ENCODE measurements at regions not wholly inside any gene's neighbourhood (a gene's known extent, or its start where the extent isn't known, plus 50 kb on each side); places are given as distances from the start of the nearest gene placed in this dataset.

- Histone ChIP-seq H3K36me3 (ENCODE audit: insufficient read depth, low read length, poor library complexity, severe bottlenecking) (no peaks in the 10 kb centered on the region), H3K9me3 (ENCODE audit: low read depth, low read length, poor library complexity, severe bottlenecking) (no peaks in the 10 kb centered on the region), H3K27ac (ENCODE audit: low read depth, low read length, poor library complexity, severe bottlenecking) (no peak overlapping the region), H3K4me1 (ENCODE audit: insufficient read depth, low read length, poor library complexity, severe bottlenecking) (no peaks in the 10 kb centered on the region), H3K4me3 (ENCODE audit: low read depth, low read length, poor library complexity, severe bottlenecking) (no peak overlapping the region), H3K27me3 (replicated peaks; ENCODE audit: insufficient read depth, low read depth, low read length, poor library complexity) (no peaks in the 10 kb centered on the region)
- POLR2A ChIA-PET (ENCODE audit: low non-redundant PET), result no interaction called here
- intact Hi-C loops (cut with micrococcal nuclease; ENCODE audit: unreplicated experiment), result no loop called here
- CTCF ChIA-PET, result interaction anchor here (0.6 to 0.7 kb wide), 2 partner anchors 401 to 735 kb away, joined by 3 read pairs; no protein-coding TSS in a partner anchor
- no peak for TF ChIP-seq CTCF (conservative IDR thresholded peaks at IDR 0.05; ENCODE audit: low read depth, low read length)
- no peak for TF ChIP-seq EZH2 (IDR thresholded peaks at IDR 0.05; ENCODE audit: borderline replicate concordance, low read depth, low read length, poor library complexity, severe bottlenecking)
- BruUV-seq (replicated peaks), result no TSS peak
- DNase-seq (ENCODE audit: low spot score), result no peak
Observed at GRCh38 chr9:79104216-79104615, 467.5 kb upstream of the TLE4 start.

GRCh38 chr9:79104951-79105350 lies 466.8 kb upstream of the TLE4 start:
- no TSS peak for BruUV-seq (replicated peaks)
- Histone ChIP-seq H3K9me3 (ENCODE audit: low read depth, low read length, poor library complexity, severe bottlenecking) (no peaks in the 10 kb centered on the region), H3K4me3 (ENCODE audit: low read depth, low read length, poor library complexity, severe bottlenecking) (no peak overlapping the region), H3K4me1 (ENCODE audit: insufficient read depth, low read length, poor library complexity, severe bottlenecking) (no peaks in the 10 kb centered on the region), H3K27me3 (replicated peaks; ENCODE audit: insufficient read depth, low read depth, low read length, poor library complexity) (no peaks in the 10 kb centered on the region), H3K36me3 (ENCODE audit: insufficient read depth, low read length, poor library complexity, severe bottlenecking) (no peaks in the 10 kb centered on the region), H3K27ac (ENCODE audit: low read depth, low read length, poor library complexity, severe bottlenecking) (no peak overlapping the region)
- TF ChIP-seq EZH2 (IDR thresholded peaks at IDR 0.05; ENCODE audit: borderline replicate concordance, low read depth, low read length, poor library complexity, severe bottlenecking), result no peak
- TF ChIP-seq CTCF (conservative IDR thresholded peaks at IDR 0.05; ENCODE audit: low read depth, low read length), result no peak
- intact Hi-C loops (cut with micrococcal nuclease; ENCODE audit: unreplicated experiment), result no loop called here
- ChIA-PET POLR2A (ENCODE audit: low non-redundant PET) (no interaction called here), CTCF (no interaction called here)
- no peak for DNase-seq (ENCODE audit: low spot score)

- DNase-seq (ENCODE audit: low spot score), result no peak
- no peak overlapping the region for H3K27ac ChIP-seq (ENCODE audit: low read depth, low read length, poor library complexity, severe bottlenecking)
- intact Hi-C loops (cut with micrococcal nuclease; ENCODE audit: unreplicated experiment), result no loop called here
- H3K4me1 ChIP-seq (ENCODE audit: insufficient read depth, low read length, poor library complexity, severe bottlenecking), result no peaks in the 10 kb centered on the region
- no peak overlapping the region for H3K4me3 ChIP-seq (ENCODE audit: low read depth, low read length, poor library complexity, severe bottlenecking)
- CTCF ChIA-PET, result no interaction called here
- no peaks in the 10 kb centered on the region for H3K36me3 ChIP-seq (ENCODE audit: insufficient read depth, low read length, poor library complexity, severe bottlenecking)
- peaks cover 10% of the 10 kb centered on the region for H3K27me3 ChIP-seq (replicated peaks; ENCODE audit: insufficient read depth, low read depth, low read length, poor library complexity)
- BruUV-seq (replicated peaks), result no TSS peak
- no peaks in the 10 kb centered on the region for H3K9me3 ChIP-seq (ENCODE audit: low read depth, low read length, poor library complexity, severe bottlenecking)
- POLR2A ChIA-PET (ENCODE audit: low non-redundant PET), result no interaction called here
- TF ChIP-seq CTCF (conservative IDR thresholded peaks at IDR 0.05; ENCODE audit: low read depth, low read length) (no peak), EZH2 (IDR thresholded peaks at IDR 0.05; ENCODE audit: borderline replicate concordance, low read depth, low read length, poor library complexity, severe bottlenecking) (no peak)
Observed at GRCh38 chr9:79107911-79108676, 463.7 kb upstream of the TLE4 start.

All from A673 (cell line).